Activated CD4-positive, alpha-beta memory T cell treated with anti-CD3 and anti-CD28 coated beads for 36 hours (primary cell): ENCODE measurements at regions not wholly inside any gene's neighbourhood (a gene's known extent, or its start where the extent isn't known, plus 50 kb on each side); places are given as distances from the start of the nearest gene placed in this dataset.

Experiments used
- CTCF ChIA-PET: fragments of 350-600 bp; sonication (Branson Sonifier 250); formaldehyde crosslinking; loops from one replicate; lab custom pipeline; 2021; ENCODE audit warnings: antibody characterized with exemption, inconsistent platforms; lab: Charles Lee
- POLR2A ChIA-PET: fragments of 350-600 bp; sonication (Branson Sonifier 250); formaldehyde crosslinking; loops from one replicate; lab custom pipeline; 2021; ENCODE audit warnings: antibody characterized with exemption; lab: Charles Lee
- DNase-seq: peaks from one replicate; pipeline ENCODE4 v3.0.0-alpha.2; 2020
- H3K27ac Mint-ChIP-seq: one replicate; pipeline ENCODE4 v1.8.0; 2021; ENCODE audit warnings: mixed read lengths
- H3K27me3 Mint-ChIP-seq: one replicate; pipeline ENCODE4 v1.8.0; 2021; ENCODE audit warnings: mixed read lengths
- H3K36me3 Mint-ChIP-seq: one replicate; pipeline ENCODE4 v1.8.0; 2021; ENCODE audit warnings: mixed read lengths
- H3K4me1 Mint-ChIP-seq: one replicate; pipeline ENCODE4 v1.8.0; 2021; ENCODE audit warnings: low read depth, mixed read lengths
- H3K4me3 Mint-ChIP-seq: one replicate; pipeline ENCODE4 v1.8.0; 2021; ENCODE audit warnings: mild to moderate bottlenecking, mixed read lengths
- H3K9me3 Mint-ChIP-seq: one replicate; pipeline ENCODE4 v1.8.0; 2021; ENCODE audit warnings: mixed read lengths
- intact Hi-C: fragments of 100-400 bp; cut with micrococcal nuclease; formaldehyde crosslinking; loops from one replicate; pipeline ENCODE4 v1.15.1; 2023

DNA sequence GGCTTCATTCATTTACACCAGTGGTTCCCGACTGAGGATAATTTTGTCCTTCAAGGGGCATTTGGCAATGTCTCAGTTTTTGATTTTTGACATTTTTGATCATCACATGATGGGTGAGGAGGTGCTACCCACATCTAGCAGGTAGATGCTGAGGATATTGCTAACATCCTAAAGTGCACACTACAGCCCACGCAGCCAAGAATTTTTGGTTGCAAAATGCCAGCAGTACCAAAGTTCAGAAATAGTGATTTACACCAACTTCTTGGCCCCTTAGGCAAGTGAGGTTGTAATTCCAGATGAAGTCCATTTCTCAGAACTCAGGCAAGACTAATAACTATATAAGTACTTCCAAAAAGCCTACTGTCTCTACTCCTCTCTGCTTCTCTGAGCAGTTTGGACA lies 80.1 kb upstream of the TSHZ2 start:
- Mint-ChIP-seq H3K36me3 (no peaks in the 10 kb centered on the region), H3K27me3 (peaks cover 6% of the 10 kb centered on the region), H3K27ac (no peak overlapping the region), H3K4me1 (peaks cover 6% of the 10 kb centered on the region), H3K9me3 (no peaks in the 10 kb centered on the region), H3K4me3 (no peak overlapping the region)
- ChIA-PET POLR2A (no interaction called here), CTCF (no interaction called here)
- DNase-seq, result no peak
- intact Hi-C loops, result no loop called here

DNA sequence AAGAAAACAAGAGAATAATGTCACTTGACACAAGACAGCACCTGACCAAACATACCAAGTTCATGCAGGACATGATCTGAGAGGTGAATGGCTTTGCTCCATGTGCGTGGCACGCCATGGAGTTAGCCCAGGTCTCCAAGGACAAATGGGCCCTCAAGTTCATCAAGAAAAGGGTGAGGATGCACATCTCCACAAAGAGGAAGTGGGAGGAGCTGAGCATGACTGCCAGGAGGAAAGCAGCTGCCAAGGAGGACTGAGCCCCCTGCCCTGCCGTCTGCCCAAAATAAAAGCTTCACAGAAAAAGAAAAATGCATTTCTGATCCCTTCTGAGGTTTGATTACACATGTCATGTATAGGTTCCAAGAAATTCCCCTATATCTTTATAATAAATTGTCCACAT lies 82.0 kb upstream of the TSHZ2 start:
- intact Hi-C loops, result no loop called here

GRCh38 chr20:52889225-52889624 lies 82.9 kb upstream of the TSHZ2 start:
- Mint-ChIP-seq H3K4me3 (no peak overlapping the region), H3K9me3 (no peaks in the 10 kb centered on the region), H3K36me3 (no peaks in the 10 kb centered on the region), H3K27ac (no peak overlapping the region), H3K4me1 (no peaks in the 10 kb centered on the region), H3K27me3 (peaks cover 4% of the 10 kb centered on the region)
- ChIA-PET CTCF (no interaction called here), POLR2A (no interaction called here)
- intact Hi-C loops, result no loop called here
- DNase-seq, result no peak

More for the DNA sequence above, 82.0 kb upstream of the TSHZ2 start:
- no peak overlapping the region for H3K27ac Mint-ChIP-seq
- DNase-seq, result no peak
- no peak overlapping the region for H3K4me3 Mint-ChIP-seq
- POLR2A ChIA-PET, result no interaction called here
- no peaks in the 10 kb centered on the region for H3K4me1 Mint-ChIP-seq
- H3K36me3 Mint-ChIP-seq, result no peaks in the 10 kb centered on the region
- peaks cover 5% of the 10 kb centered on the region for H3K27me3 Mint-ChIP-seq
- H3K9me3 Mint-ChIP-seq, result no peaks in the 10 kb centered on the region
- CTCF ChIA-PET, result no interaction called here

- no peaks in the 10 kb centered on the region for H3K4me1 Mint-ChIP-seq
- ChIA-PET CTCF (no interaction called here), POLR2A (no interaction called here)
- H3K36me3 Mint-ChIP-seq, result no peaks in the 10 kb centered on the region
- DNase-seq, result no peak
- peaks cover 3% of the 10 kb centered on the region for H3K27me3 Mint-ChIP-seq
- H3K27ac Mint-ChIP-seq, result no peak overlapping the region
- no peak overlapping the region for H3K4me3 Mint-ChIP-seq
- H3K9me3 Mint-ChIP-seq, result no peaks in the 10 kb centered on the region
- intact Hi-C loops, result no loop called here
These were observed 84.1 kb upstream of the TSHZ2 start for GRCh38 chr20:52888096-52888495.

- H3K27ac Mint-ChIP-seq, result no peak overlapping the region
- ChIA-PET CTCF (no interaction called here), POLR2A (no interaction called here)
- no peaks in the 10 kb centered on the region for H3K36me3 Mint-ChIP-seq
- H3K9me3 Mint-ChIP-seq, result peaks cover 6% of the 10 kb centered on the region
- H3K4me3 Mint-ChIP-seq, result no peak overlapping the region
- H3K4me1 Mint-ChIP-seq, result no peaks in the 10 kb centered on the region
- DNase-seq, result no peak
- H3K27me3 Mint-ChIP-seq, result peaks cover 1% of the 10 kb centered on the region
- intact Hi-C loops, result no loop called here
These were observed 91.2 kb upstream of the TSHZ2 start for GRCh38 chr20:52880997-52881396.

DNA sequence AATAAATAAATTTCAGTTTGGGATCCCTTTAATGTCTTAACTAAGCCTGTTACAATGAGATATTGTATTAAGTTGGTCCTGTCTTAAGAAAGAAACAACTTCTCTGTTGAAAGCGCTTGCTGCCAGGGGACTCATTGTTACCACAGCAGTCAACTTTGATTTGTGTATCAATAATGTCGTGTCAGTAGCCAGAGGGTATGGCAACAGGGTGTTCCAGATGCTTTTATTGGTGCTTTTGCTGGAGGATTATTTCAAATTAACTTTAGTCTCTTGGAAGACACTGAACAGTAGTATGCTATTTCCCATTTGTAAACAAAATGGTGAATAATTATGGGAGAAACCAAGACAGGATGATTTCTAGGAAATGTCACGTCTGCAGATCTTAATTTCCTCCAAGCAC lies 91.9 kb upstream of the TSHZ2 start:
- no peaks in the 10 kb centered on the region for H3K36me3 Mint-ChIP-seq
- no peak overlapping the region for H3K4me3 Mint-ChIP-seq
- DNase-seq, result no peak
- intact Hi-C loops, result no loop called here
- peaks cover 1% of the 10 kb centered on the region for H3K27me3 Mint-ChIP-seq
- ChIA-PET POLR2A (no interaction called here), CTCF (no interaction called here)
- H3K4me1 Mint-ChIP-seq, result no peaks in the 10 kb centered on the region
- peaks cover 6% of the 10 kb centered on the region for H3K9me3 Mint-ChIP-seq
- no peak overlapping the region for H3K27ac Mint-ChIP-seq

GRCh38 chr20:52874241-52874640 lies 97.9 kb upstream of the TSHZ2 start:
- intact Hi-C loops, result loop anchor here (5.0 kb wide), 1 partner anchor 98 kb away; the partner anchor contains the start of gene TSHZ2
- no peak overlapping the region for H3K4me3 Mint-ChIP-seq
- H3K4me1 Mint-ChIP-seq, result peaks cover 14% of the 10 kb centered on the region
- no peaks in the 10 kb centered on the region for H3K36me3 Mint-ChIP-seq
- DNase-seq, result no peak
- no peak overlapping the region for H3K27ac Mint-ChIP-seq
- no peaks in the 10 kb centered on the region for H3K9me3 Mint-ChIP-seq
- ChIA-PET POLR2A (no interaction called here), CTCF (no interaction called here)
- no peaks in the 10 kb centered on the region for H3K27me3 Mint-ChIP-seq

GRCh38 chr20:52869698-52870501 lies 102.3 kb upstream of the TSHZ2 start:
- H3K27me3 Mint-ChIP-seq, result peaks cover 2% of the 10 kb centered on the region
- no peaks in the 10 kb centered on the region for H3K9me3 Mint-ChIP-seq
- CTCF ChIA-PET, result no interaction called here
- no peaks in the 10 kb centered on the region for H3K36me3 Mint-ChIP-seq
- peak overlapping the region; percentile 64 for H3K27ac Mint-ChIP-seq
- POLR2A ChIA-PET, result interaction anchor here (0.8 to 1.3 kb wide), 2 partner anchors 104 to 106 kb away, joined by 3 read pairs; no protein-coding TSS in a partner anchor
- no peak overlapping the region for H3K4me3 Mint-ChIP-seq
- intact Hi-C loops, result loop anchor here (1.0 to 5.0 kb wide), 2 partner anchors 102 to 200 kb away; partner anchors contain the start of gene TSHZ2
- H3K4me1 Mint-ChIP-seq, result peaks cover 24% of the 10 kb centered on the region
- DNase-seq, result no peak

GRCh38 chr20:52869276-52869675 lies 102.9 kb upstream of the TSHZ2 start:
- H3K4me1 Mint-ChIP-seq, result peaks cover 27% of the 10 kb centered on the region
- peaks cover 2% of the 10 kb centered on the region for H3K27me3 Mint-ChIP-seq
- ChIA-PET CTCF (no interaction called here), POLR2A (interaction anchor here (0.8 to 1.3 kb wide), 2 partner anchors 105 to 106 kb away, joined by 3 read pairs; no protein-coding TSS in a partner anchor)
- no peak overlapping the region for H3K4me3 Mint-ChIP-seq
- intact Hi-C loops, result no loop called here
- DNase-seq, result no peak
- no peaks in the 10 kb centered on the region for H3K36me3 Mint-ChIP-seq
- H3K9me3 Mint-ChIP-seq, result no peaks in the 10 kb centered on the region
- H3K27ac Mint-ChIP-seq, result no peak overlapping the region

DNA sequence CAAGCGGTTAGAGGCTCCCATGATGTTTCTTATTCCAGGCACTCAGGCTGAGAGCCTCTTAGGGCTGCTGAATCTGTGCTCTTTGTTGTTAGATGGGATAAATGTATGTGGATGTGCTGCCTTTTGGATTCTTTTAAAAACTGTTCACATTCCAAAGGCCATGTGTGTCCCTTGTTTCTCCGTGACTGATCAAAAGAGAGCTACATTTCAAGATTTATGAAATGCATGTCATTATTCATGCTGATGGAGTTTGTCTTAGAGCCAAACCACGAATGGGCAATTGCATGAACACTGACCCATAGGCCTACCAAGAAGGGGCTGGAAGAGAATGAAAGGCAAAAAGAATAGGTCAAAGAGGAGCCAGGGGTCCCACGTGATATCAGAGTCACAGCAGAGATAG lies 104.9 kb upstream of the TSHZ2 start:
- POLR2A ChIA-PET, result no interaction called here
- Mint-ChIP-seq H3K27me3 (peaks cover 3% of the 10 kb centered on the region), H3K9me3 (no peaks in the 10 kb centered on the region), H3K27ac (no peak overlapping the region), H3K4me1 (peaks cover 27% of the 10 kb centered on the region), H3K36me3 (no peaks in the 10 kb centered on the region), H3K4me3 (no peak overlapping the region)
- CTCF ChIA-PET, result no interaction called here
- intact Hi-C loops, result no loop called here
- DNase-seq, result no peak

- Mint-ChIP-seq H3K27me3 (peaks cover 3% of the 10 kb centered on the region), H3K4me3 (no peak overlapping the region), H3K36me3 (no peaks in the 10 kb centered on the region), H3K27ac (no peak overlapping the region), H3K4me1 (peaks cover 20% of the 10 kb centered on the region), H3K9me3 (no peaks in the 10 kb centered on the region)
- intact Hi-C loops, result no loop called here
- POLR2A ChIA-PET, result no interaction called here
- CTCF ChIA-PET, result interaction anchor here (0.6 kb wide), 1 partner anchor 14 kb away, joined by 3 read pairs; no protein-coding TSS in a partner anchor
- DNase-seq, result no peak
These were observed 107.1 kb upstream of the TSHZ2 start for GRCh38 chr20:52864916-52865605.

DNA sequence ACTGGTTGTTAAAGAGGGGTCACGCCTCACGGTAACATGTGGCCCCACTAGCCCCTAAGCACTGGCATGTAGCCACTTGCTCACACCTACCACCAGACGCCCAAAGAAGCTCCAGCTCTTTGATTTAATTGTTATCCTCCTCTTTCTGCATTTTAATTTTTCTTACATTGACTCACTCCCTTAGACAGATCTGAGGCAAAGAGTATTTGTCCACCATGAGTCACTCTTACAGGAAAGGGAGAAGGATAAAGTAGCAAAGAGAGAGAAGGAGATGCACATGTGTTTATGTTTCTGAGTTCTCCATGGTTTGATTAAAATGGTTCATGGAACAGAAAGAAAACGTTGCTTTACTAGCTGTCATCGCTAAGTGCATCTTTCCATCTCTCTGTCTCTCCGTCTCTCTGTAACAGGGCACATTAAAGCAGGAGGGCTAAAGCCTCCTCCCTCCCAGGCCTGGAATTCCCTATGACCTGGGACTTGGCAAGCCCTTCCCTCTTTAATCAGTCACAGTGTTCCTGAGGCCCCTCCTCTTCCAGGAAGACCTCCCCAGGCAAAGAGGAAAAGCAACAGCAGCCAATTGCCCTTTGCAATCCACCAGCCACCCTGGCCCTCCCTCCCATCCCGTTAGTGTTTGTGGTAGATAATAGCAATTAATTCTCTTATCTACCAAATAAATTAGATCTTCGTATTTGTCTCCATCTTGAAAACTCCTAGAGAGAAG lies 112.8 kb upstream of the TSHZ2 start:
- H3K36me3 Mint-ChIP-seq, result no peaks in the 10 kb centered on the region
- no peak overlapping the region for H3K4me3 Mint-ChIP-seq
- ChIA-PET POLR2A (no interaction called here), CTCF (no interaction called here)
- no peaks in the 10 kb centered on the region for H3K4me1 Mint-ChIP-seq
- no peak for DNase-seq
- H3K9me3 Mint-ChIP-seq, result no peaks in the 10 kb centered on the region
- H3K27me3 Mint-ChIP-seq, result peaks cover 3% of the 10 kb centered on the region
- intact Hi-C loops, result no loop called here
- H3K27ac Mint-ChIP-seq, result no peak overlapping the region
